ENCODE measurements at regions not wholly inside any gene's neighbourhood (a gene's known extent, or its start where the extent isn't known, plus 50 kb on each side); places are given as distances from the start of the nearest gene placed in this dataset.

GRCh38 chr7:55657654-55658053, 85.4 kb upstream of the VOPP1 start:
- Mint-ChIP-seq H3K27me3 (ENCODE audit: low read depth in 2 of 2) (peaks cover 0 to 6% of the 10 kb centered on the region in 2 donors), H3K4me1 (peaks cover 6 to 7% of the 10 kb centered on the region in 2 donors), H3K27ac (no peak overlapping the region), H3K9me3 (no peaks in the 10 kb centered on the region), H3K36me3 (no peaks in the 10 kb centered on the region), H3K4me3 (no peak overlapping the region)
- no peak overlapping the region for H3K27ac ChIP-seq (ENCODE audit: low read length)
- no peaks in the 10 kb centered on the region for H3K4me1 ChIP-seq (ENCODE audit: control insufficient read depth, insufficient read depth, low read length)
- ATAC-seq (no peak), DNase-seq (no peak)
- no peak overlapping the region for H3K4me3 ChIP-seq (ENCODE audit: low read length)
- no peaks in the 10 kb centered on the region for H3K27me3 ChIP-seq (ENCODE audit: control insufficient read depth, insufficient read depth, low read length)
- TF ChIP-seq CTCF (IDR thresholded peaks at IDR 0.05), result no peak
- 48% methylated on average over 3 of the region's 4 CpGs for WGBS (ENCODE audit: insufficient coverage)
- intact Hi-C loops (cut with micrococcal nuclease), result no loop called here
- no peaks in the 10 kb centered on the region for H3K9me3 ChIP-seq (ENCODE audit: control insufficient read depth, insufficient read depth, low read length)
- no peaks in the 10 kb centered on the region for H3K36me3 ChIP-seq (ENCODE audit: control insufficient read depth, insufficient read depth, low read length)

- no peaks in the 10 kb centered on the region for H3K36me3 Mint-ChIP-seq
- intact Hi-C loops (cut with micrococcal nuclease), result no loop called here
Measured at GRCh38 chr7:55651057-55651456, 78.8 kb upstream of the VOPP1 start.

GRCh38 chr7:55649238-55649637, 76.9 kb upstream of the VOPP1 start:
- Mint-ChIP-seq H3K27me3 (ENCODE audit: low read depth in 2 of 2) (peaks cover 8 to 10% of the 10 kb centered on the region in 2 donors), H3K9me3 (no peaks in the 10 kb centered on the region), H3K27ac (no peak overlapping the region), H3K4me1 (no peaks in the 10 kb centered on the region), H3K4me3 (no peak overlapping the region), H3K36me3 (no peaks in the 10 kb centered on the region)
- ATAC-seq (no peak), DNase-seq (no peak)
- H3K27ac ChIP-seq (ENCODE audit: low read length), result no peak overlapping the region
- intact Hi-C loops (cut with micrococcal nuclease), result no loop called here
- H3K4me3 ChIP-seq (ENCODE audit: low read length), result no peak overlapping the region
- 89% methylated on average over 3 of the region's 4 CpGs for WGBS (ENCODE audit: insufficient coverage)
- H3K36me3 ChIP-seq (ENCODE audit: control insufficient read depth, insufficient read depth, low read length), result no peaks in the 10 kb centered on the region
- H3K27me3 ChIP-seq (ENCODE audit: control insufficient read depth, insufficient read depth, low read length), result no peaks in the 10 kb centered on the region
- no peak for TF ChIP-seq CTCF (IDR thresholded peaks at IDR 0.05)
- no peaks in the 10 kb centered on the region for H3K4me1 ChIP-seq (ENCODE audit: control insufficient read depth, insufficient read depth, low read length)
- H3K9me3 ChIP-seq (ENCODE audit: control insufficient read depth, insufficient read depth, low read length), result no peaks in the 10 kb centered on the region

More at GRCh38 chr7:55651057-55651456, 78.8 kb upstream of the VOPP1 start:
- Histone ChIP-seq H3K36me3 (ENCODE audit: control insufficient read depth, insufficient read depth, low read length) (no peaks in the 10 kb centered on the region), H3K9me3 (ENCODE audit: control insufficient read depth, insufficient read depth, low read length) (no peaks in the 10 kb centered on the region), H3K27me3 (ENCODE audit: control insufficient read depth, insufficient read depth, low read length) (no peaks in the 10 kb centered on the region), H3K4me1 (ENCODE audit: control insufficient read depth, insufficient read depth, low read length) (no peaks in the 10 kb centered on the region), H3K27ac (ENCODE audit: low read length) (no peak overlapping the region), H3K4me3 (ENCODE audit: low read length) (no peak overlapping the region)
- ATAC-seq (no peak), DNase-seq (no peak)
- Mint-ChIP-seq H3K27me3 (ENCODE audit: low read depth in 2 of 2) (peaks cover 9 to 10% of the 10 kb centered on the region in 2 donors), H3K4me3 (no peak overlapping the region), H3K27ac (no peak overlapping the region), H3K9me3 (no peaks in the 10 kb centered on the region), H3K4me1 (no peaks in the 10 kb centered on the region)
- no peak for TF ChIP-seq CTCF (IDR thresholded peaks at IDR 0.05)
- WGBS (ENCODE audit: insufficient coverage), result 88% methylated on average over 2 of the region's 2 CpGs

DNA sequence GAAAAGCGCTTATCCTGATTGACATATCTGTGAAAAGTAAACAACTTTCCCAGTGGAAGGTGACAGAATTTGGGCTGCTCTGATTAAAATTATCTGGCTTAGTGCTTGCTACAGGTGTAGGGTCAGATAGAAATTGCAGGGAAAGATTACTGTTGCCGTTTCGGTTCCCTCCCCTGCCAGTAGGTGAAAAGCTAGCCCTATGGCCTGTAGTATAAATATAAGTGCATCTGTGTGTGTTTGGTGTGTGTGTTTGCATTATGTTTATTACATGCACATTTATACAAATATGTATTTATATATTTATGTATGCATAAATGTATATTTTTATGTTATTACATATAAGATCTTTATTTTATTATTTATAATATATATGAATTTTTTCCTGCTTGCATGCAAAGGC, 72.3 kb upstream of the VOPP1 start:
- no peak overlapping the region for H3K27ac ChIP-seq (ENCODE audit: low read length)
- WGBS (ENCODE audit: insufficient coverage), result 88% methylated on average over 3 of the region's 3 CpGs
- H3K4me3 Mint-ChIP-seq, result no peak overlapping the region
- no peak for ATAC-seq
- H3K27me3 Mint-ChIP-seq (ENCODE audit: low read depth in 2 of 2), result peaks cover 1 to 2% of the 10 kb centered on the region in 2 donors
- no peaks in the 10 kb centered on the region for H3K9me3 ChIP-seq (ENCODE audit: control insufficient read depth, insufficient read depth, low read length)
- no peaks in the 10 kb centered on the region for H3K36me3 ChIP-seq (ENCODE audit: control insufficient read depth, insufficient read depth, low read length)
- no peak for DNase-seq
- no peak overlapping the region for H3K27ac Mint-ChIP-seq
- H3K36me3 Mint-ChIP-seq, result no peaks in the 10 kb centered on the region
- peaks cover 4% of the 10 kb centered on the region for H3K4me1 ChIP-seq (ENCODE audit: control insufficient read depth, insufficient read depth, low read length)
- H3K4me3 ChIP-seq (ENCODE audit: low read length), result no peak overlapping the region
- intact Hi-C loops (cut with micrococcal nuclease), result no loop called here
- peaks cover 11 to 12% of the 10 kb centered on the region in 2 donors for H3K4me1 Mint-ChIP-seq
- no peaks in the 10 kb centered on the region for H3K9me3 Mint-ChIP-seq
- no peaks in the 10 kb centered on the region for H3K27me3 ChIP-seq (ENCODE audit: control insufficient read depth, insufficient read depth, low read length)
- TF ChIP-seq CTCF (IDR thresholded peaks at IDR 0.05), result no peak
